ENCODE measurements at regions not wholly inside any gene's neighbourhood (a gene's known extent, or its start where the extent isn't known, plus 50 kb on each side); places are given as distances from the start of the nearest gene placed in this dataset.
"Not testable (repeated sequence)": the region's sequence is repeated elsewhere in the genome, so short reads cannot be mapped to it uniquely, and the experiment has no call there.

- TF ChIP-seq, protein P1, sequence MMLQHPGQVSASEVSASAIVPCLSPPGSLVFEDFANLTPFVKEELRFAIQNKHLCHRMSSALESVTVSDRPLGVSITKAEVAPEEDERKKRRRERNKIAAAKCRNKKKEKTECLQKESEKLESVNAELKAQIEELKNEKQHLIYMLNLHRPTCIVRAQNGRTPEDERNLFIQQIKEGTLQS (IDR thresholded peaks at IDR 0.05): no peak
- no peak for TF ChIP-seq FOXA2 (IDR thresholded peaks at IDR 0.05)
- TF ChIP-seq GABPA (IDR thresholded peaks at IDR 0.05 in 1 of 2, conservative IDR thresholded peaks at IDR 0.05 in 1 of 2): no peak
- no peak for TF ChIP-seq HNF4A (conservative IDR thresholded peaks at IDR 0.05)
- TF ChIP-seq RAD21 (IDR thresholded peaks at IDR 0.05): no peak
Measured at GRCh38 chr1:187588917-187589316, 760.2 kb downstream of the PLA2G4A start (continued).

- no peak for DNase-seq (ENCODE audit: low spot score)
- no peak overlapping the region for H3K4me3 ChIP-seq (ENCODE audit: low read depth in 1 of 3, low read length in 3 of 3)
- no peaks in the 10 kb centered on the region for H3K27me3 ChIP-seq (ENCODE audit: control insufficient read depth in 4 of 4, insufficient read depth in 4 of 4, low read length in 3 of 4)
- TF ChIP-seq YY1 (IDR thresholded peaks at IDR 0.05): no peak
- no peak for TF ChIP-seq FOXA1 (IDR thresholded peaks at IDR 0.05)
- TF ChIP-seq EGR1 (IDR thresholded peaks at IDR 0.05; ENCODE audit: low read depth in 2 of 2): no peak
- TF ChIP-seq, protein P2, sequence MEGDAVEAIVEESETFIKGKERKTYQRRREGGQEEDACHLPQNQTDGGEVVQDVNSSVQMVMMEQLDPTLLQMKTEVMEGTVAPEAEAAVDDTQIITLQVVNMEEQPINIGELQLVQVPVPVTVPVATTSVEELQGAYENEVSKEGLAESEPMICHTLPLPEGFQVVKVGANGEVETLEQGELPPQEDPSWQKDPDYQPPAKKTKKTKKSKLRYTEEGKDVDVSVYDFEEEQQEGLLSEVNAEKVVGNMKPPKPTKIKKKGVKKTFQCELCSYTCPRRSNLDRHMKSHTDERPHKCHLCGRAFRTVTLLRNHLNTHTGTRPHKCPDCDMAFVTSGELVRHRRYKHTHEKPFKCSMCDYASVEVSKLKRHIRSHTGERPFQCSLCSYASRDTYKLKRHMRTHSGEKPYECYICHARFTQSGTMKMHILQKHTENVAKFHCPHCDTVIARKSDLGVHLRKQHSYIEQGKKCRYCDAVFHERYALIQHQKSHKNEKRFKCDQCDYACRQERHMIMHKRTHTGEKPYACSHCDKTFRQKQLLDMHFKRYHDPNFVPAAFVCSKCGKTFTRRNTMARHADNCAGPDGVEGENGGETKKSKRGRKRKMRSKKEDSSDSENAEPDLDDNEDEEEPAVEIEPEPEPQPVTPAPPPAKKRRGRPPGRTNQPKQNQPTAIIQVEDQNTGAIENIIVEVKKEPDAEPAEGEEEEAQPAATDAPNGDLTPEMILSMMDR (IDR thresholded peaks at IDR 0.05; ENCODE audit: low read depth, low read length, missing input control): no peak
- no peak for TF ChIP-seq REST (IDR thresholded peaks at IDR 0.05)
- TF ChIP-seq, protein P1 (IDR thresholded peaks at IDR 0.05): no peak
- H3K9me3 ChIP-seq (ENCODE audit: control insufficient read depth in 4 of 4, low read length in 3 of 4): no peaks in the 10 kb centered on the region
- H3K27ac ChIP-seq (ENCODE audit: low read depth in 1 of 2, low read length in 2 of 2): no peak overlapping the region
- no peaks in the 10 kb centered on the region for H3K36me3 ChIP-seq (ENCODE audit: control insufficient read depth in 4 of 4, insufficient read depth in 3 of 4, low read depth in 1 of 4, low read length in 3 of 4)
- no peak overlapping the region for H3K9ac ChIP-seq (ENCODE audit: low read depth in 1 of 2, low read length in 2 of 2)
- no peaks in the 10 kb centered on the region for H3K4me1 ChIP-seq (ENCODE audit: control insufficient read depth in 4 of 4, insufficient read depth in 4 of 4, low read length in 3 of 4)
Measured at GRCh38 chr1:187605736-187606135, 777.0 kb downstream of the PLA2G4A start.

DNA sequence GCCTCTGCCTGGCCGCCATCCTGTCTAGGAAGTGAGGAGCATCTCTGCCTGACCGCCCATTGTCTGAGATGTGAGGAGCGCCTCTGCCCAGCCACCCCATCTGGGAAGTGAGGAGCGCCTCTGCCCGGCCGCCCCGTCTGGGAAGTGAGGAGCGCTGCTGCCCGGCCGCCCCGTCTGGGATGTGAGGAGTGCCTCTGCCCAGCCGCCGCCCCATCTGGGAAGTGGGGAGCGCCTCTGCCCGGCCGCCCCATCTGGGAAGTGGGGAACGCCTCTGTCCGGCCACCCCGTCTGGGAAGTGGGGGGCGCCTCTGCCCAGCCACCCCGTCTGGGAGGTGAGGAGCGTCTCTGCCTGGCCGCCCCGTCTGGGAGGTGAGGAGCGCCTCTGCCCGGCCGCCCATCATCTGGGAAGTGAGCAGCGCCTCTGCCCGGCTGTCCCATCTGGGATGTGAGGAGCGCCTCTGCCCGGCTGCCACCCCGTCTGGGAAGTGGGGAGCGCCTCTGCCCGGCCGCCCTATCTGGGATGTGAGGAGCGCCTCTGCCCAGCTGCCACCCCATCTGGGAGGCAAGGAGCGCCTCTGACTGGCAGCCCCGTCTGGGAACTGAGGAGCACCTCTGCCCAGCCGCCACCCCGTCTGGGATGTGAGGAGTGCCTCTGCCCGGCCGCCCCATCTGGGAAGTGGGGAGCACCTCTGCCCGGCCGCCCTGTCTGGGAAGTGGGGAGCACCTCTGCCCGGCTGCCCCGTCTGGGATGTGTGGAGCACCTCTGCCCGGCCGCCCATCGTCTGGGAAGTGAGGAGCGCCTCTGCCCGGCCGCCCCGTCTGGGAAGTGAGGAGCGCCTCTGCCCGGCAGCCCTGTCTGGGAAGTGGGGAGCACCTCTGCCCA lies 787.3 kb downstream of the PLA2G4A start:
- whole genome bisulfite sequencing: 93% methylated on average over 55 of the region's 55 CpGs

DNA sequence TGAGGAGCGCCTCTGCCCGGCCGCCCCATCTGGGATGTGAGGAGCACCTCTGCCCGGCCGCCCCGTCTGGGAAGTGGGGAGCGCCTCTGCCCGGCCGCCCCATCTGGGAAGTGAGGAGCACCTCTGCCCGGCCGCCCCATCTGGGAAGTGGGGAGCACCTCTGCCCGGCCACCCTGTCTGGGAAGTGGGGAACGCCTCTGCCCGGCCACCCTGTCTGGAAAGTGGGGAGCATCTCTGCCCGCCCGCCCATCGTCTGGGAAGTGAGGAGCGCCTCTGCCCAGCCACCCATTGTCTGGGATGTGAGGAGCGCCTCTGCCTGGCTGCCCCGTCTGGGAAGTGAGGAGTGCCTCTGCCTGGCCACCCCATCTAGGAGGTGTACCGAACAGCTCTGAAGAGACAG lies 788.1 kb downstream of the PLA2G4A start:
- not testable (repeated sequence) for H3K4me3 ChIP-seq (ENCODE audit: low read depth in 1 of 3, low read length in 3 of 3); H3K27me3 ChIP-seq (ENCODE audit: control insufficient read depth in 4 of 4, insufficient read depth in 4 of 4, low read length in 3 of 4); H3K36me3 ChIP-seq (ENCODE audit: control insufficient read depth in 4 of 4, insufficient read depth in 3 of 4, low read depth in 1 of 4, low read length in 3 of 4); H3K9me3 ChIP-seq (ENCODE audit: control insufficient read depth in 4 of 4, low read length in 3 of 4); H3K27ac ChIP-seq (ENCODE audit: low read depth in 1 of 2, low read length in 2 of 2); DNase-seq (ENCODE audit: low spot score); H3K4me1 ChIP-seq (ENCODE audit: control insufficient read depth in 4 of 4, insufficient read depth in 4 of 4, low read length in 3 of 4); H3K9ac ChIP-seq (ENCODE audit: low read depth in 1 of 2, low read length in 2 of 2)
- WGBS: 88% methylated on average over 21 of the region's 21 CpGs

More for the DNA sequence above, 787.3 kb downstream of the PLA2G4A start:
- not testable (repeated sequence) for DNase-seq (ENCODE audit: low spot score); H3K27me3 ChIP-seq (ENCODE audit: control insufficient read depth in 4 of 4, insufficient read depth in 4 of 4, low read length in 3 of 4); H3K36me3 ChIP-seq (ENCODE audit: control insufficient read depth in 4 of 4, insufficient read depth in 3 of 4, low read depth in 1 of 4, low read length in 3 of 4); H3K4me1 ChIP-seq (ENCODE audit: control insufficient read depth in 4 of 4, insufficient read depth in 4 of 4, low read length in 3 of 4); H3K4me3 ChIP-seq (ENCODE audit: low read depth in 1 of 3, low read length in 3 of 3); H3K9me3 ChIP-seq (ENCODE audit: control insufficient read depth in 4 of 4, low read length in 3 of 4); H3K9ac ChIP-seq (ENCODE audit: low read depth in 1 of 2, low read length in 2 of 2); H3K27ac ChIP-seq (ENCODE audit: low read depth in 1 of 2, low read length in 2 of 2)

All from liver (tissue), 8 donors.